SH-SY5Y (cell line): ENCODE measurements at regions not wholly inside any gene's neighbourhood (a gene's known extent, or its start where the extent isn't known, plus 50 kb on each side); places are given as distances from the start of the nearest gene placed in this dataset.

Experiments
- GATA2 ChIP-seq: IDR thresholded peaks from 2 replicates; pipeline ENCODE4 v1.6.1; 2011; ENCODE audit warnings: mild to moderate bottlenecking, low read depth, low read length
- GATA3 ChIP-seq: IDR thresholded peaks from 2 replicates; pipeline ENCODE4 v1.6.1; 2011; ENCODE audit warnings: low read depth, mild to moderate bottlenecking, low read length, moderate library complexity

GRCh38 chr10:35822316-35822715 is 180.2 kb upstream of the FZD8 start:
- no peak for TF ChIP-seq GATA3
- TF ChIP-seq GATA2, result no peak
